ENCODE measurements at regions not wholly inside any gene's neighbourhood (a gene's known extent, or its start where the extent isn't known, plus 50 kb on each side); places are given as distances from the start of the nearest gene placed in this dataset.

DNA sequence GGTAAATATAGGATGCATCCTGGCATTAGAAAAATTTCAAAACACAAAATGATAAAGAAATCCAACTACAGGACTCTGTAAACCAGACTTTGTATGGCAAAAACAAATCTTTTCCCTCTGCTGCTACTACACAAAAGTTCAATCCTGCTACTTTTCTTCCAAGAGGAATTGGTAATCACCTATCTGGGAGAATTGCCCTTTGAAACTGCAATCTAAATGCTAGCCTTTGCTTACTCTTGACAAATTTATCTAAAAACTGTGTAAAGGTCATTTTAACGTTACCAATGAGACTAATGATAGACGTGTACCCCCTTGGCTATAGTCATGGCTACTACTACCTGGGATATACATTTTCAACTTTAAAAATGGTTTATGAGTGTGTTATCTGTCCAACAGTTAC is 837.9 kb upstream of the CXADR start:
- TF ChIP-seq, protein P1, sequence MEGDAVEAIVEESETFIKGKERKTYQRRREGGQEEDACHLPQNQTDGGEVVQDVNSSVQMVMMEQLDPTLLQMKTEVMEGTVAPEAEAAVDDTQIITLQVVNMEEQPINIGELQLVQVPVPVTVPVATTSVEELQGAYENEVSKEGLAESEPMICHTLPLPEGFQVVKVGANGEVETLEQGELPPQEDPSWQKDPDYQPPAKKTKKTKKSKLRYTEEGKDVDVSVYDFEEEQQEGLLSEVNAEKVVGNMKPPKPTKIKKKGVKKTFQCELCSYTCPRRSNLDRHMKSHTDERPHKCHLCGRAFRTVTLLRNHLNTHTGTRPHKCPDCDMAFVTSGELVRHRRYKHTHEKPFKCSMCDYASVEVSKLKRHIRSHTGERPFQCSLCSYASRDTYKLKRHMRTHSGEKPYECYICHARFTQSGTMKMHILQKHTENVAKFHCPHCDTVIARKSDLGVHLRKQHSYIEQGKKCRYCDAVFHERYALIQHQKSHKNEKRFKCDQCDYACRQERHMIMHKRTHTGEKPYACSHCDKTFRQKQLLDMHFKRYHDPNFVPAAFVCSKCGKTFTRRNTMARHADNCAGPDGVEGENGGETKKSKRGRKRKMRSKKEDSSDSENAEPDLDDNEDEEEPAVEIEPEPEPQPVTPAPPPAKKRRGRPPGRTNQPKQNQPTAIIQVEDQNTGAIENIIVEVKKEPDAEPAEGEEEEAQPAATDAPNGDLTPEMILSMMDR (IDR thresholded peaks at IDR 0.05; ENCODE audit: borderline replicate concordance, insufficient read depth, low read depth, low read length) = no peak
- H3K4me3 ChIP-seq (ENCODE audit: low read depth, low read length) = no peak overlapping the region

DNA sequence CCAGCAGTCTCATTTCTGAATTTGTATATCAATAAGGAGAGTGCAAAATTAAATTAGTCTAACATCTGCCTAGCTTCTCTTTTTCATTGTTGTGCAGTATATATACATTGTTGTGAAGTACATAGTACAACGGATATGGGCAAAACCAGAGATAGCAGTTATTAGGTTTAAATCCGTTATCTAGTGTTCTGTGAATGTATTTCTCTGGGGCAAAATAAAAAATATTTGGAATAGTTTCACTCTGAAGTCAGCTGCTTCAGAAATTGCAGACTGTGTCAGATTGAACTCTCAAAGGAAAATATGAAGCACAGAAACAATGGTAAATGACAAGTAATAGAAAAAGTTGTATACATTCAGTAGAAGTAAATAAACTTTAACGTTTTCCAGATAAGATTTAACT is 836.5 kb upstream of the CXADR start:
- H3K4me3 ChIP-seq (ENCODE audit: low read depth, low read length) = no peak overlapping the region
- TF ChIP-seq, protein P1 (IDR thresholded peaks at IDR 0.05; ENCODE audit: borderline replicate concordance, insufficient read depth, low read depth, low read length) = no peak

DNA sequence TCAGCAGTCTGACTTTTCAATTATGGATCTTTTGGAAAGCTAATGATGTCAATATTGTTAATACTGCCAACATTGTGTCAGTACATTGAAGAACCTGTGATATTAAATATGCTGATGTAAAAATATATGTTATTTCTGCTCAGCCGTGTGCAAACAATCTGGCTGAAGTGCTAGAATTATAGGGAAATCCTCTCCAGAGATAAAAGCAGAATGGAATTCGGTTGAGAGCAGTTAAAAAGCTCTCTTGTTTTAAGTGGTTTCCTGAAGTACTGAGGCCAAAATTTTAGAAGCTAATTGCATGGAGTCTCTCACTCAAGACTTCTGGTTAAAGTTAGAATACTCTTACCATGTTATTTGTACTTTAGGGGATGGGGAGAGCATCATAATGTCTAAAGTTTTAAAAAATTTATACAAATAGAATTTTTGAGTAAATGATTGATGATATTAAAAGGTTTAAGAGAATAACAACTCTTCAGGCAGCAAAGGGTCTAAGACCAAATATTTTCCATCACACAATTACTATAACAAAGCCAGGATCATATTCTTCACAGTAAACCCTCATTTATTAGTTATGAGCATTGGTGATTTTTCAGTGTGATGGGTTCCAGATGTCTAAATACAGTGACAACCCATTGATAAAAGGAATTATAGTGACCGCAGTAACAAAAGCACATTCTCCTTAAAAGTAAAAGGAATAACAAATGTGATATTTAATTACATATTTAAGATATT is 834.2 kb upstream of the CXADR start:
- no peak overlapping the region for H3K4me3 ChIP-seq (ENCODE audit: low read depth, low read length)
- TF ChIP-seq, protein P1 (IDR thresholded peaks at IDR 0.05; ENCODE audit: borderline replicate concordance, insufficient read depth, low read depth, low read length) = no peak

DNA sequence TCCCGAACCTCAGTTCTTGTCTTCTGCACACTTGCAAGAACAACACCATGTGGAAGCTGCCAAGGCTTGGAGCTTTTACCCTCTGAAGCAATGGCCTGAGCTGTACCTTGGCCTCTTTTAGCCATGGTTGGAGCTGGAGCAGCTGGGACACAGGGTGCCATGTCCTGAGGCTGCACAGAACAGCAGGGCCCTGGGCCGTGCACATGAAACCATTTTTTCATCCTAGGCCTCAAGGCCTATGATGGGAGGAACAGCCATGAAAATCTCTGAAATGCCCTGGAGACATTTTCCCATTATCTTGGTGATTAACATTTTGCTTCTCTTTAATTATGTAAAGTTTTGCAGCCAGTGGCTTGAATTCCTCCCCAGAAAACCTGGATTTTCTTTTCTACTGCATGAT is 817.8 kb upstream of the CXADR start:
- no peak overlapping the region for H3K4me3 ChIP-seq (ENCODE audit: low read depth, low read length)
- TF ChIP-seq, protein P1 (IDR thresholded peaks at IDR 0.05; ENCODE audit: borderline replicate concordance, insufficient read depth, low read depth, low read length) = no peak

DNA sequence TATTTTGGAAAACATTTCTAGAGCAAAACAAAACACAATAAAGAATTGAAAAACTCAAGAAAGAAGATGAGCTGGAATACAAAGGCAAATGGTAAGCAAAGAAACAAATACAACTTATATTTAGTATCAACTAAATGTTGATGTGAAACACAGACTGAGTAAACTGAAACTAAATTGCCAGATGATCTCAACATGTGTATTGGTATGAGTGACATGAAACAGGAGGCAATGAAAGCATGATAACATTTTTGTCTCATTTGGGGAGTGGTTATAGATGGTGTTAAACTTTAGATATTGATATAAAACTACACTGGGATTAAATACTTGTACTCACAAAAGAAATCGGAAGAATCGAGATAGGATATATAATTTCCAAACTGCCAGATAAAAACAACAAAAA is 805.6 kb upstream of the CXADR start:
- TF ChIP-seq, protein P1 (IDR thresholded peaks at IDR 0.05; ENCODE audit: borderline replicate concordance, insufficient read depth, low read depth, low read length) = no peak
- no peak overlapping the region for H3K4me3 ChIP-seq (ENCODE audit: low read depth, low read length)

DNA sequence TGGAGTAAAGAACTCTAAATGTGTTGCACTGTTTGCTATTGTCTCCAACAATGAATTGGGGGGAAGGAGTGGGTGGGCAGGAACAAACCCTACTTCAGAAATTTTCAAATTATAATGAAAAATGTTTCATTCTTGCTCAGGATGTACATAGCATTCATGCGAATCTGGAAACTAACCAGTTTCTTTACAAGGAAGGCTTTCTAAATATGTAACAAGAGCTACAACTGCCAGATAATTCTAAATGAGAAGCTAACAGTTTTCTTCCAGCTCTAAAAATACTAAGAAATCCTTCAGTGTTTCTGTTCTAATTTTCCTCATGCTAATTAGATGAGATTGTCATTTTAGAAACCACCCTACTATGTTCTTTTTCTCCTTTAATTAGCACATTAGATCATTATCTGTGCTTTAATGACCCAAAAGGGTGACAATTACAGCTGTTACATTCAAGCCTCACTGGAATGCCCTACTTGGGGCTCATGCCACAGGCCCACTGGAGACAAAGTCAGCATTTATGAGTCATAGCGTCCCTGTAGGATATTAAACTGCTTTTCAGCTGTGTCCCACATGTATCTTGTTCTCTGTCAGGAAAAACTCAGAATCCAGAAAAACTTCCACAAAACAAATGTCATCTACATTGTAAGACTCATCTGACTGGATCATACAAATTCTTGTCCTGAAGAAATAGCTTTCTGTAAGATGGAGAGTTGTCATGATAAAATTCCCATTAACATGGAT is 804.6 kb upstream of the CXADR start:
- TF ChIP-seq, protein P1 (IDR thresholded peaks at IDR 0.05; ENCODE audit: borderline replicate concordance, insufficient read depth, low read depth, low read length) = no peak
- H3K4me3 ChIP-seq (ENCODE audit: low read depth, low read length) = no peak overlapping the region
